ENCODE measurements at regions not wholly inside any gene's neighbourhood (a gene's known extent, or its start where the extent isn't known, plus 50 kb on each side); places are given as distances from the start of the nearest gene placed in this dataset.

DNA sequence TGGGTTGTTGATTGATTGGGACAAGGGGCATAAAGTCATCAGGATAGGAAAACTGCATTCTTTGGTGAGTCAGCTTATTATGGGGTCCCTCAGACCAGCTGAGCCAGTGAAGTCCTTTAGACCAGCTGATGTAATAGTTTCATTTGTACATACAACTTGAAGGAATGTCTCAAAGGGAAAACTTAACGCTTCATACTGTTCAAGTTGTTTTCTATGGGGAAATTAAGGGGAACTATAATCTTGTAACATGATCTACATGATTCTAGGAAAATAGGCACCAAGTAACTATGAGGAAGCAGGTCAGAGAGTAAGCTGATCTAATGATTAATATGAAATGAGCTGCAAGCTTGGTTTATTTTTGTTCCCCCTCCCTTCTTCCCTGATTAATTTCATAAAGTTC is 175.1 kb upstream of the GRID2 start:
- no peaks in the 10 kb centered on the region for H3K27me3 ChIP-seq (ENCODE audit: control insufficient read depth, insufficient read depth, low read length)
- no peak overlapping the region for H3K27ac ChIP-seq (ENCODE audit: low read depth, low read length)
- ChIA-PET CTCF (no interaction called here), POLR2A (no interaction called here)
- TF ChIP-seq, protein P1, sequence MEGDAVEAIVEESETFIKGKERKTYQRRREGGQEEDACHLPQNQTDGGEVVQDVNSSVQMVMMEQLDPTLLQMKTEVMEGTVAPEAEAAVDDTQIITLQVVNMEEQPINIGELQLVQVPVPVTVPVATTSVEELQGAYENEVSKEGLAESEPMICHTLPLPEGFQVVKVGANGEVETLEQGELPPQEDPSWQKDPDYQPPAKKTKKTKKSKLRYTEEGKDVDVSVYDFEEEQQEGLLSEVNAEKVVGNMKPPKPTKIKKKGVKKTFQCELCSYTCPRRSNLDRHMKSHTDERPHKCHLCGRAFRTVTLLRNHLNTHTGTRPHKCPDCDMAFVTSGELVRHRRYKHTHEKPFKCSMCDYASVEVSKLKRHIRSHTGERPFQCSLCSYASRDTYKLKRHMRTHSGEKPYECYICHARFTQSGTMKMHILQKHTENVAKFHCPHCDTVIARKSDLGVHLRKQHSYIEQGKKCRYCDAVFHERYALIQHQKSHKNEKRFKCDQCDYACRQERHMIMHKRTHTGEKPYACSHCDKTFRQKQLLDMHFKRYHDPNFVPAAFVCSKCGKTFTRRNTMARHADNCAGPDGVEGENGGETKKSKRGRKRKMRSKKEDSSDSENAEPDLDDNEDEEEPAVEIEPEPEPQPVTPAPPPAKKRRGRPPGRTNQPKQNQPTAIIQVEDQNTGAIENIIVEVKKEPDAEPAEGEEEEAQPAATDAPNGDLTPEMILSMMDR (IDR thresholded peaks at IDR 0.05; ENCODE audit: low read depth, low read length): no peak
- no peak for DNase-seq (ENCODE audit: low read depth, low spot score)
- H3K9me3 ChIP-seq (ENCODE audit: control insufficient read depth, insufficient read depth, low read length): no peaks in the 10 kb centered on the region
- H3K4me3 ChIP-seq (ENCODE audit: low read depth, low read length): no peak overlapping the region

DNA sequence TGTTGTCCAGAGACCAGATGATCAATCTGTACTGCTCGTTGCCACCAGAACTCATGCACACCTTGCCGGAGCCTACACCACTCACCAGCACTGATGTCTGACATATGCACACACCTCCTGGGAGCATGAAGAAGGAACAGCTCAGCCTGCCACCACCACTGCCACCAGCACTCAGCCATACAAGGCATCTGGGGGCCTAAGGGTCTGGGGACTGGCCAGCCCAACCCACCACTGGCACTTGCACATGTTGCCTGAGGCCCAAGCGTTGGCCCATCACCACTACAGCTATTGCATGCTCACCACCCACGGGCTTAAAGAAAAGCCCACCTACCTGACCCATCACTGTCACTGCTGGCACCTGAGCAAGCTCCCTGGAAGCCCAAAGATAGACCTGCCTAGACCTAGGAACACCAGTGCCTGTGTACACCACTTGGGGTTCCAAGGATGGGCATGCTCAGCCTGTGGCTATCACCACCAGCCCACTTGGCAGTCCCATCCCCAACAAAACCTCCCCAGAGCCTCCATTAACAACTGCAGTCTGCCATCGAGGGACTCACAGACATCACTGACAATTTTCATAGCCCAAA is 174.3 kb upstream of the GRID2 start:
- Histone ChIP-seq H3K4me3 (ENCODE audit: low read depth, low read length) (no peak overlapping the region), H3K27me3 (ENCODE audit: control insufficient read depth, insufficient read depth, low read length) (no peaks in the 10 kb centered on the region), H3K9me3 (ENCODE audit: control insufficient read depth, insufficient read depth, low read length) (no peaks in the 10 kb centered on the region), H3K27ac (ENCODE audit: low read depth, low read length) (no peak overlapping the region)
- no peak for DNase-seq (ENCODE audit: low read depth, low spot score)
- CTCF ChIA-PET: no interaction called here
- TF ChIP-seq, protein P1 (IDR thresholded peaks at IDR 0.05; ENCODE audit: low read depth, low read length): no peak
- POLR2A ChIA-PET: no interaction called here

DNA sequence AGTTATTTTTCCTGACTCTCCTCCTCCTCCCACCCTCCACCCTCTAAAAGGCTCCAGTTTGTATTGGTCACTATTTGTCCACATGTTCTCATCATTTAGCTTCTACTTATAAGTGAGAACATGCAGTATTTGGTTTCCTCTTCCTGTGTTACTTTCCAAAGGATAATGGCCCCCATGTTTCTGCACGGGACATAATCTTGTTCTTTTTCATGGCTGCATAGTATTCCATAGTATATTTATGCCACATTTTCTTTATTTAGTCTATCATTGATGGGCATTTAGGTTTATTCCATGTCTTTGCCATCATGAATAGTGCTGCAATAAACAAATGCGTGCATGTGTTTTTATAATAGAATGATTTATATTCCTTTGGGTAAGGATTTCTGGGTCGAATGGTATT is 167.3 kb upstream of the GRID2 start:
- no peak overlapping the region for H3K4me3 ChIP-seq (ENCODE audit: low read depth, low read length)
- H3K9me3 ChIP-seq (ENCODE audit: control insufficient read depth, insufficient read depth, low read length): no peaks in the 10 kb centered on the region
- H3K27me3 ChIP-seq (ENCODE audit: control insufficient read depth, insufficient read depth, low read length): no peaks in the 10 kb centered on the region
- POLR2A ChIA-PET: no interaction called here
- DNase-seq (ENCODE audit: low read depth, low spot score): no peak
- H3K27ac ChIP-seq (ENCODE audit: low read depth, low read length): no peak overlapping the region
- TF ChIP-seq, protein P1 (IDR thresholded peaks at IDR 0.05; ENCODE audit: low read depth, low read length): no peak
- CTCF ChIA-PET: no interaction called here

DNA sequence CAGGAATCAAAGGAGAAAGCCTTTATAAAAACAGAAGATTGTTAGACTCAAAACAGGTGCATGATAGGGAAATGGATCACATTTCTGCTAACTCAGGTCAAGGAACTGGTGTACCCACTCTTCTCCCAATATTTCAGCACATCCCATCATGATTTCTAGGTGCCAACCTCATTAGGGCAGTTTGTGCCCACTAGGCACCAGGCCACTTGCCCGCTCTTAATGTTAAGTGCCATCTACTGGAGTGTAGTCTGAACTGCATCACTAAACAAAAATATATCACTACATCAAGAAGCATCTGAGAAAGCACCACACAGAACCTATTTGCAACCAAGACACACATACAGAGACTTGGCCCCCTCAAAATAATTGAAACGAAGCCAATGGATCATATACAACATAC is 140.4 kb upstream of the GRID2 start:
- TF ChIP-seq, protein P1 (IDR thresholded peaks at IDR 0.05; ENCODE audit: low read depth, low read length): peak; percentile 46
- Histone ChIP-seq H3K9me3 (ENCODE audit: control insufficient read depth, insufficient read depth, low read length) (no peaks in the 10 kb centered on the region), H3K4me3 (ENCODE audit: low read depth, low read length) (no peak overlapping the region), H3K27ac (ENCODE audit: low read depth, low read length) (no peak overlapping the region), H3K27me3 (ENCODE audit: control insufficient read depth, insufficient read depth, low read length) (no peaks in the 10 kb centered on the region)
- ChIA-PET POLR2A (no interaction called here), CTCF (interaction anchor here (0.8 to 1.5 kb wide), 2 partner anchors 1039 to 1745 kb away, joined by 3 read pairs; no protein-coding TSS in a partner anchor)
- no peak for DNase-seq (ENCODE audit: low read depth, low spot score)

DNA sequence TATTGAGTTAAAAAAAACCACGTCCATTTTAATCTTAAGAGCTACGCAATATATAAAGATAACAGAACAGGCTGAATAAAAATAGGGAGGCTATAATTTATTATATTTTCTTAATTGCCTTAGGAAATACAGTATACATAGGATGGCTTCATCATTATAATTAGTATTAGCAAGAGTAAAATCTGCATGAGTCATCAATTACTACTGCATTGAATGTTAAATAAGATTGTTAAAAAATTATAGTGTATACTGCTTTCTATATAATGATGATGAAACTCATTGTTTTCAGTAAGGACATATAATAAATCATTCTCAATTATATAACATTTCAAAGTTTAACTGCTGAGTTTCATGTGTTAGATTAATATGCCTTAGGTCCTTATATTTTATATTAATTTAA is 133.4 kb upstream of the GRID2 start:
- H3K27ac ChIP-seq (ENCODE audit: low read depth, low read length): no peak overlapping the region
- ChIA-PET CTCF (no interaction called here), POLR2A (no interaction called here)
- no peaks in the 10 kb centered on the region for H3K27me3 ChIP-seq (ENCODE audit: control insufficient read depth, insufficient read depth, low read length)
- H3K4me3 ChIP-seq (ENCODE audit: low read depth, low read length): no peak overlapping the region
- DNase-seq (ENCODE audit: low read depth, low spot score): no peak
- no peaks in the 10 kb centered on the region for H3K9me3 ChIP-seq (ENCODE audit: control insufficient read depth, insufficient read depth, low read length)
- TF ChIP-seq, protein P1 (IDR thresholded peaks at IDR 0.05; ENCODE audit: low read depth, low read length): no peak

Data from AG04450 (cell line).